MM.1S (cell line): ENCODE measurements at regions not wholly inside any gene's neighbourhood (a gene's known extent, or its start where the extent isn't known, plus 50 kb on each side); places are given as distances from the start of the nearest gene placed in this dataset.

Source experiments
- CTCF ChIP-seq: fragments of 300-600 bp; sonication (generic); IDR thresholded peaks from 2 replicates; pipeline ENCODE4 v1.5.1; 2016; ENCODE audit warnings: antibody characterized with exemption, low read length, mixed read lengths
- EZH2 ChIP-seq: fragments of 300-600 bp; sonication (generic); optimal IDR thresholded peaks from 2 replicates; pipeline ENCODE3; 2017; ENCODE audit warnings: low read depth, mild to moderate bottlenecking, antibody characterized with exemption, low read length, mixed read lengths
- EZH2phosphoT487 ChIP-seq: fragments of 300-600 bp; sonication (generic); IDR thresholded peaks from 2 replicates; pipeline ENCODE4 v1.6.1; 2018; ENCODE audit warnings: antibody characterized with exemption, low read length

- TF ChIP-seq CTCF: no peak
- TF ChIP-seq EZH2phosphoT487: no peak
- no peak for TF ChIP-seq EZH2
Measured at GRCh38 chr6:8943073-8943472, 507.7 kb upstream of the SLC35B3 start.
